NCI-H2081 (cell line): ENCODE measurements at regions not wholly inside any gene's neighbourhood (a gene's known extent, or its start where the extent isn't known, plus 50 kb on each side); places are given as distances from the start of the nearest gene placed in this dataset.
"Not testable (repeated sequence)": the region's sequence is repeated elsewhere in the genome, so short reads cannot be mapped to it uniquely, and the experiment has no call there.

ENCODE experiments used
- DNase-seq, 2 experiments: peaks; one replicate each; lab custom pipeline; 2025; lab: John Stamatoyannopoulos, UW

DNA sequence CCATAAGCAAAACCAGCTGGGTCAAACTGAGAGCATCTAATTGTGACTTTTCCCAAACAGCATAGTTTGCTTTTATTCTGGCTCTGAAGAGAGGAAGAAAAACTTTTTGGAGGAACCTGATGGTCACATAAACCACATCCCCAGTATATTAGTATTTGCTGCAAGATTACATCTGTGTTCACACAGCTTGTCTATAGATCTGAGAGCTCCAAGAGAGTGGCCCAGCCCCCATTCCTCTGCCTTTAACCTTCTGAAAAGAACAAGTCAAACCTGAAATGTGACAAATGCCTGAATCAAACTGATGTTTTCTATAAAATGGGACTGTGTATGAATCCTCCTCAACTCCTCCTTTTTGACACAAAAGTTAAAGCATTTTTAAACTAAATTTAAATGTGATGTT, 435.2 kb downstream of the ZNF479 start:
- DNase-seq = not testable (repeated sequence)

DNA sequence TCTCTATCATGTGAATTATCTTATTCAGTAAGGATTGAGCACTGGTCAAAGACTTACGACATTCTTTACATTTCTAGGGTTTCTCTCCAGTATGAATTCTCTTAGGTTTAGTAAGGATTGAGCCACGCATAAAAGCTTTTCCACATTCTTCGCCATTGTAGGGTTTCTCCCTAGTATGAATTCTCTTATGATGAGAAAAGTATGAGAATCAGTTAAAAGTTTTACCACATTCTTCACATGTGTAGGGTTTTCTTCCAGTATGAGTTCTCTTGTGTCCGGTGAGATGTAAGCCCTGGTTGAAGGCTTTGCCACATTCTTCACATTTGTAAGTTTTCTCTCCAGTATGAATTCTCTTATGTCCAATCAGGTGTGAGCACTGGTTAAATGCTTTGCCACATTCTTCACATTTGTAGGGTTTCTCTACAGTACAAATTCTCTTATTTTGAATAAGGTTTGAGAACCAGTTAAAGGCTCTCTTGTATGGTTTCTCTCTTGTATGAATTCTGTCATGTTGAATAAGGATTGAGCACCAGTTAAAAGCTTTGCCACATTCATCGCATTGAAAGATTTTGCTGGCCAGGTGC, 445.9 kb downstream of the ZNF479 start:
- no peak for DNase-seq

DNA sequence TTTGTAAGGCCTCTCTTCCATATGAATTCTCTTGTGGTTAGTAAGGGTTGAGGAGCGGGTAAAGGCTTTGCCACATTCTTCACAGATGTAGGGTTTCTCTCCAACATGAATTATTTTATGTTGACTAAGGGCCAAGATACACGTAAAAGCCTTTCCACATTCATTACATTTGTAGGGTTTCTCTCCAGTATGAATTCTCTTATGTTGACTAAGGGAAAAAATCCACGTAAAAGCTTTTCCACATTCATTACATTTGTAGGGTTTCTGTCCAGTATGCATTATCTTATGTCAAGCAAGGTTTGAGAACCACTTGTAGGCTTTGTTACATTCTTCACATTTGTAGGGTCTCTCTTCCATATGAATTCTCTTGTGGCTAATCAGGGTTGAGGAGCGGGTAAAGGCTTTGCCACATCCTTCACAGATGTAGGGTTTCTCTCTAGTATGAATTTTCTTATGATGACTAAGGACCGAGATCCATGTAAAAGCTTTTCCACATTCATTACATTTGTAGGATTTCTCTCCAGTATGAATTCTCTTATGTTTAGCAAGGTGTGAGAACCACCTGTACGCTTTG, 493.0 kb downstream of the ZNF479 start:
- no peak for DNase-seq

DNA sequence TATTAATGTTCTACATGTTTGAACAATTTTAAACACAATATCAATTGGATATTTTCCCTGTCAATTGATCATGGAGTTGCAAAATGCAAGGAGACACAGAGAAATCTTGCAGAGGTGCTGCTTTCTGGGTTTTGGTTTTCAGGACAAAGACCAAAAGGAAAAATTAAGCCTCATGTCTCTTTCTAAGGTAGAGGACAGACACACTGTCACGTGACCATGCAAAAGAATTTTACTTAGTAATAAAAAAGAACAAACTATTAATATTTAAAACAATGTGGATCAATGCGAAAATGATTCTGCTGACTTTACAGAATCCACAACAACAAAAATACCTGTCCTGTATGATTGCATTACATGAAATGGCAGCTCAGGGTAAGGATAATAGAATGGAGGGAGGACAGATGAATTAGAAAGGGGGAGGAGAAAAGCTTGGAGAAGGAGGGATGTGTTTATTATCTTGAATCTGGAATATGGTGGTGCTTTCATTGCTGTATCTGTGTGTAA, 493.7 kb upstream of the NUPR2 start:
- DNase-seq = no peak

DNA sequence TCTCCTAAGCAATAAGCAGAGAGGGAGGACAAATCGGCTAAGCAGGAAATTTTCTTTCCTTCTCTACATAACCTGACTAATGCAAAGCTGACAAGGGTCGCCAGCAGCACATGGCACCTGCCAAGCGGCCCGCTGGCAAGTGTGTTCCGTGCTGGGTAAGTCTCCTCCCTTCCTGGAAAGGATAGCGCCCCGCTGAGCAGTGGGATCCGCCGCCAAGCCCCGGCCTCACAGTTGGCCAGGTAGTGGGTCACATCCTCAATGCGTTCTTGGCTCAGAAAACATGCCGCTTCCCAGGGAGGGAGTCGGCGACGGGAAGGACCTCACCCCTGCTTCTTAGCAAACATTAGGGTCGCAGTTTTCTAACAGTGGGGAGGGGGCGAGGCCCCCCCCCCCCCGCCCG, 488.9 kb upstream of the NUPR2 start:
- no peak for DNase-seq

DNA sequence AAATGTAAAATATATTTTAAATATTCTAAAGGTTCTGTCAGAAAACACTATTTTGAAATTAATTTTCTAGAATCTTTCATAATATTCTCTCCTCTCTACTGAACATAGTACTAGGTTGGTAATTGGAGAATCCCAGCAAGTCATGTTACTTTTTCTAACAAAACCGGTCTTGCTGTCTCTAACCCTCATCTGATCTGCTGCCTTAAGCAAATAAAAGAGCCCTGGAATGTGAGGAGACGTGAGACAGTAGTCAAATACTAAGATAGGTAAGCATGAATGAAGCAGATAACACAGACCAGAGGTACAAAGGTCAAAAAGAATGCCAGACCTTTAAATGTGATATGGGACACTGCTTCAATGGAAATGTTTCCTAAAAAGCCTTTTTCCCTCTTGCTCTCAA, 462.4 kb upstream of the NUPR2 start:
- no peak for DNase-seq

DNA sequence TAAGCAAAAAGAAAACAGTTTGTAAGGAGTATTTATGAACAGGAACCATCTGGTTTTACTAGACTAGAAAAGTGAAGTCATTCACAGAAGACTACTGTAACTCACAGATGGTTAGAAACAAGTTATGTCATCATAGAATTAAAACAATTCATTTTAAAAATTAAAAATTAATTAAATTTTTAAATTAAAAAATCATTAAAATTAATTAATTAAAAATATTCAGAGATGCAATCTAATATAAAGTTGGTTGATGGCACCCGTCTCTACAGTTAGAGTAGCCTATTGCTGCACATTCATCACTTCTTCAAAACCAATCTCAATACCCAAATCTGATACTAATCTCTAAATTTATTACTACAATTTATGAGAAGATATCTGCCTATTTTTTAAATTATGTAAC, 454.8 kb upstream of the NUPR2 start:
- DNase-seq = no peak

DNA sequence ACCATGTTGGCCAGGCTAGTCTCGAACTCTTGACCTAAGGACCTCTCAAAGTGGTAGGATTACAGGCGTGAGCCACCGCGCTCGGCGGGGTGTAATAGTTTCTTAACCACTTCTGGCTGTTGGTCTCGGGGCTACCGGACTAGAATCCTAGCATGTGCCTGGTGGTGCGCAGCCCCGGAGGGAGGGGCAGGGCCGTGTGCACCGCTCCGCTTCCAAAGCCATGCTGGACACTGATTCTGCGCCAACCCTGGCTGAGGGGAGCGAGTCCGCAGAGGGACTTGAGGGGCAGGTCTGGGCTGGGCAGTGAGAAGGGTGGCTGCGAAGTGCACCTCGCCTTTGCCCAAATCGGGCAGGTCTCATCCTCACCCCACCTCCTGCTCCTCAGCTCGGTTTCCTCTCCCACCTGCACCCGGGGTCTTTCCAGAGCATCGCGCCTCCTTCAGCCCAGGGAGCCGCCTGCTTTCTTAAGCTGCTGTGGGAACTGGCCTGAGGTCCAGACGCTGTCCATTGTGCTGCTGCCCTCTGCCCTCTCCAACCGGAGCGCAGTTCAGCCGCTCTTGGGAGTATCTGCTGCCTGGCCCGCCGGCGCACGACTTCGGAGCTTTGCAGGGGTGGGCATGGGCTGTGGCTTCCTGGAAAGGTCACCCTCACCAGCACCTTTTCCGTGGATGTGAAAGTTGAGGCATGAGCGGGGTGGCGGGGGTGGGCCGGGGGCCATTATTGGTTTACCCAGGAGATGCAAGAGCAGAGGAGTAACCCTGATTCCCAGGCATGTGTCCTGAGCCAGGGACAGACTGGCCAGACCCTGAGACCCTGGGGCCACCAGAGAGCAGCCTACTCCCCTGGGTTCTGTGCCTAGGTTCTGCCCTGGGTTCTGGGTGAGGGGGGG, 422.6 kb upstream of the NUPR2 start:
- no peak for DNase-seq

DNA sequence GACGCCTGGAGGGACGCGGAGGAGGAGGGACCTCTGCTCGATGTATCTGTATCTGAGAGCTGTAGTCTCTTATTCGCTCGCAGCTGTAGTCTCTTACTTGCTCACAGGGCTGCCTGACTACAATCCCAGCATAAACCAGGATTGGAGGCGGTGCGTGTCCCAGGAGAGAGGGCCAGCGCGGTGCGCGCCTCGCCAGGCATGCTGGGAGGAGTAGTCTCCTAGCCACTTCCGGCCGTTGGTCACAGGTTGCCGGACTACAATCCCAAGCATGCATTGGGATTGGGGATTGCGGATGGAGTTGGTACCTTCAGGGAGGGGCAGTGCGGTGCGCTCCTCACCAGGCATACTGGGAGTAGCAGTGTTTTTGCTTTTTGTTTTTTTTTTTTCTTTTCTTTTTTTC, 421.7 kb upstream of the NUPR2 start:
- DNase-seq = no peak

DNA sequence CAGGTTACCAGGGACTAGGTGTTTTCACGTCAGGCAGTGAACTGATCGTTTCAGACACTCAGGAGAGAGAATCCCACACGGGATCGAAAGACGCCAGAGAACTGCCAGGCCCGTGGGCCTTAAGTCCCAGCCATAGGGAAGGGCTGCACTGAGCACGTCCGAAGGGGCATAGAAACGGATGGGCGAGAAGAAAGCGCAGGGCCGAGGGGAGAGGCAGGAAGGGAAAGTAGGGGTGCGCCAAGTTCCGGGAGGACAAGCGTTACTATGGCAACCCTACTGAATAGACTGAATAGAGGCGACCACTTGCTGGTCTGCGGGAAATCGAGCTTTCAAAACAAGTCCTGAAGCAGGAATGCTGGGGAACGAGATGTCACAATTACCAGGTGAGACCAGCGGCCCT, 421.3 kb upstream of the NUPR2 start:
- DNase-seq = no peak

DNA sequence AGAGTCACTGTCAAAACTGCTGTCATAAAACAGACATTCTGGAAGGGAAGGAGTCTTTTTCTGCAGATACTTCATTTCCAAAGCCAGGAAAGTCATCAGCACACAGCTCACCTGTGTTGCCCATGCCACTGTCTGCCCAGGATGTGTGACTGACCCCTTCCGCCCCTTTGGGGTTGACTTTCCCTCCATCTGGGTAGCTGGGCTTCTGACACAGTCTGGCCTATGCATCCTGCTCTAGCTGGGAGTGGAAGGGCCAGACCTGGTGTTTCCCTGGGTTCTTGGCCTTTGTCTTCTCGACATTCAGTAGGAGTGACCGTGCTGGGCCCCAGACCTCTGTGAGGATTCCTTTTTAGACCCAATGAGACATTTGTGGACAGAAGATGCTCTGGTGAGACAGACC, 378.9 kb upstream of the NUPR2 start:
- DNase-seq = no peak

DNA sequence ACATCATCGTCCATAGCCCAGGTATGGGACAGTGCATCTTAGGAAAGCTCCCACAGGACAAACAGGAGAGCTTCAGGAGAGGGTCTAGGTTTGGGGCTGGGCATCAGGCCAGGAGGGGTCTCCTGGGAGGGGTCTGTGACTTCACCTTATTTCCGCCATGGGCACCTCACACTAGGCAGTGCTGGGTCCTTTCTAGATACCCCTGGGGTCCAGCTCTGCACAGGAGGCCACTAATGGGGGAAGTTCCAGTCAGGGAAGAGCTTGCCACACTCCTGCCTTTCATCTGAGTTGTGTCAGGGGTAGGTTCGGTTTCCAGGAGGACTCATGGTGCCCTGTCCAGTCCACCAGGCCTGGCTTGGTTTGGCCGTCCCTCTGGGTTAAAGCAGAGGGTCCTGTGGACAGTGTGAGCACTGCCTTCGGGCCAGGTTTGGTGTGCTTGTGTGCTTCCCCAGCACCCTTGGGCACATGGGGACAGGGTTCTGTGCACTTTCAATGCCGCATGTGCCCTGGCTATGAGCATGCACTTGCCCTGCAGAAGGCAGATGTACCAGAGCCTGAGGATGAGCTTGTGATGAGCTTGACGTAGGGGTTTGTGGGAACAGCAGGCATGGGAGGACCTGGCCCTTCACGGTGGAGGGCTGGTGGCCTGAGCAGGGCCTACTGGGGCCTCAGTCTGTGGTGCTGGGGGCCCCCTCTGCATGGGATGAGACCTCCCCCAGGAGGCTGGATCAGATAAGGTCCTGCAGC, 377.7 kb upstream of the NUPR2 start:
- DNase-seq = no peak

DNA sequence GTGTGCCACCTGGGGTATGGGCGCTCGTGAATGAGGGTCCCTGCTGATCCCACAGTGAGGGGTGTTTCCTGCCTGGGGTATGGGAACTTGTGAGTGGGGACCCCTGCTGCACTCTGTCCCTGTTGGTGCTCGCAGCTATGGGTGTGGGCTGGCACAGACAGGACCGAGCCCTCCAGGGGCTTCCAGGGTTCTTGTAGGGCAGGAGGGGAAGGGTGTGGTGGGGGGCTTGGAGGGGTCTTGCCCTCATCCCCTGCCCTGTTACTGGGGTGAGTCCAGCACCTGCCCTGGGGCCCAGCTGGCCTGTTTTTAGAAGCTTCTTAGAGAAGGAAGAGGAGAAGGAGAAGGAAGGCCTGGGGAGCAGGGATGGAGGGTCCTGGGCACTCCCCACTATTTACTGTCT, 377.0 kb upstream of the NUPR2 start:
- DNase-seq = no peak

DNA sequence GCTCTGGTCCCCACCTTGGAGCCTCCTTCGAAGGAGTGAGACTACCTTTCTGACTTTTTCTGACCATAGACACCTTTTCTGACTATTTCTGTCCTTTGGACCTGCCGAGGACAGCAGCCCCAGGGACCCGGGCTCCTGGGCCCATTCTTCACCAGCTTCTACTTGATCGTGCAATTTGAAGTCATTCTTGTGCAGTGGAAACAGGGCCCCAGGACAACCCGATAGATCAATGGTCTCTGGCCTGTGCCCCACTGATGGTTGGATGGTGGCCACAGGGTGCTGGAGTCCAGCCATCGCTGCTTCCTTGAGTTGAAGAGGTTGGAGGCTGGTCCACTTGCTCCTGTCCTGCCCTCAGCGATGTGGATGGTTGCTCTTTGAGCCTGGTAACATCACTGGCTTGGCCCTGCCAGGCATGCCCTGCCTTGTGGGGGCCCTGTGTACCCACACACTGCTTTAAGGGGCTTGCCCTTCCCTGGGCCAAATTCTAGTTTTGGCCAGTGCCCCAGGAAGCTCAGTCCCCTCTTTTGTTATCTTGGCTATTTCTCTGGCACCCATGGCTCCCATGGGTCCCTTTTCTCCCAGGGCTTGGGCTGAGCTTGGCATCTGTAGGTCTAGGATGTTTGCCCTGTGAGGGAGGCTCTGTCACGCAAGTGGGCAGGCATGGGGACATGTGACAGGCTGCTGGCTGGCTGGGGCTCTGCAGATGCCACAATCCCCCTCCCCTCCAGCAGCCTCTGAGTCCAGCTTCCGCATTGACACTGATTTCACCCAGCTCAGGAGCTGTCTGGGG, 375.6 kb upstream of the NUPR2 start:
- DNase-seq = no peak

DNA sequence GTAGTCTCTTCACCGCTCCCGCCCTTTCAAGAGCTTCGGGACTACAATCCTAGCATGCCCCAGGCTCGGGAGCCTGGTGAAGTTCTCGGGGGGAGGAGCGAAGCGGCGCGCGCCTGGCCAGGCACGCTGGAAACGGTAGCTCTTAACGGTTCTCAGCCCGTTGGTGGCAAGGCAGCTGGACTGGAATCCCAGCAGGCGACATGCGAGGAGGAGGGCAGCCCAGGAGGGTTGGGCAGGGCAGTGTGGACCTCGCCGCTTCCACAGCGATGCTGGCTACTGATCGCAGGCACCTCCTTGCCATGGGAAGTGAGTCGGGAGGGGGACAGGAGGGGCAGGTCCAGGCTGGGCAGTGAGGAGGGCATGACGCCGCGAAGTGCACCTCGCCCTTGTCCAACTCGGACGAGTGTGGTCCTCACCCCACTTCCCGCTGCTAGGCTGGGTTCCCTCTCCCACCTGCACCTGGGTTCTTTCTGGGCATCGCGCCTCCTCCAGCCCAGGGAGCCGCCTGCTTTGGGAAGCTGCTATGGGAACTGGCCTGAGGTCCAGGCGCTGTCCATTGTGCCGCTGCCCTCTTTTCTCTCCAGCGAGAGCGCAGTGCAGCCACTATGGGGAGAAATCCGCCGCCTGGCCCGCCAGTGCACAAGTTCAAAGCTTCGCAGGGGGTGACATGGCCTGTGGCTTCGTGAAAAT, 367.8 kb upstream of the NUPR2 start:
- DNase-seq = no peak

DNA sequence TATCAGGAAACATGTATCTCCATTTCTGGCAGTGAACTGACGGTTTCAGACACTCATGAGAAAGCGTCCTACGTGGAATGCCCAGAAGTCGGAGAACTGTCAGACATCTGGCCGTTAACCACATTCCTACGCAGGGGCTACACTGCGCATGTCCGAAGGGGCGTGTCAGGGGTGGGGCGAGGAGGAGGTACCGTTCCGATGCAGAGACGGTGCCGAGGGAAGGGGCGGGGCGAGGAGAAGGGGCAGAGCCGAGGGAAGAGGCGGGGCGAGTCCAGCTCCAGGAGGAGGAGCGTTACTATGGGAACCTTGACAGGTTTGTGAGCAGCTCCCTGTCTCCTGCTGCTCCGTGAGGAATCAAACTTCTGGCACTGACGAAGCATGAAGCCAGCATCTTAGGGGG, 366.9 kb upstream of the NUPR2 start:
- DNase-seq = no peak

DNA sequence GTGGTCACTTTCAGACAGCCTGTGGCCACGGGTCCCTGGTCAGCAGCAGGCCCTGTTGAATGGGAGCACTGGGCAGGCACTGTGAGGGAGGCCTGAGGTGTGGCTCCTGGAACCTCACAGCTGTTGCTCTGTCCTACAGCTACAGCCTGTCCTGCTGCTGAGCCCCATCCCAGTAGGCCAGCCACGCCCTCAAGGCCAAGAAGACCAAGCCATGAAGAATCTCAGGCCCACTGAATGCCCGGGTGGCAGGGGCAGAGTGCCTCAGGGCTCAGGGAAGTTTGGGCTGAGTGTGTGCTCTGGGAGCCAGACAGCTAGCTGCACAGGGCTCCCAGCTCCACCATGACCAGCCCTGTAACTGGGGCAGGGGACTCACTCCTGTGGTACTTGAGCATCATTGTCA, 363.5 kb upstream of the NUPR2 start:
- no peak for DNase-seq

DNA sequence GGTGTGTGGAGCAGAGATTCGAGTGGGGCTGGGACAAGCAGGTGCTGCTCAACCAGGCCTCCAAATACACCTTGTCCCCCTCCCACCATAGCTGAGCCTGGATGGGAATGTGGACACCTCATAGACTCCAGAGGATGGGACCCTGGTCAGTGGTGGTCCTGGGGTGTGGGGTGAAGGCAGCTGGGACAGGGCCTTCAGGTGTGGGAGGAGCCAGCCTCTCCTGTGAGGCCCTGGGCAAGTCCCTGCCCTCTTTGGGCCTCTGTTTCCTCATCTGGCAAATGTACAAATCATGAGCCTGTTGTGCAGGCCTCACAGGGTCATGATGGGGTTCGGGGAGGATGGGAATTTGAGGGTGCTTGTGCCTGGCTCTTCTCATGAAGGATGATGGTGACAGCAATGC, 362.9 kb upstream of the NUPR2 start:
- no peak for DNase-seq

DNA sequence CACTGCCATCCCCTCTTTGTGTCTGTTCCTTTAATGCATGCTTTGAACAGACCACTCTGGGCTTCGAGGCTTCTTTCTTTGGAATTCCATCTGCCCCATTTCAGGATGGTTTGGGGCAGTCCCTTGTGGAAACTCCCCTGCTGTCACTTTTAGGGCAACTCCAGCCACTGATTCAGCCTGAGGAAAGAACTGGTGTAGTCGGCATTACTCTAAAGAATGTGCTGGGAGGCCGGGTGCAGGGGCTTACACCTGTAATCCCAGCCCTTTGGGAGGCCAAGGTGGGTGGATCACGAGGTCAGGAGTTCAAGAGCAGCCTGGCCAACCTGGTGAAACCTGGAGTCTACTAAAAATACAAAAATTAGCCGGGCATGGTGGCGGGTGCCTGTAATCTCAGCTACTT, 358.1 kb upstream of the NUPR2 start:
- DNase-seq = no peak

DNA sequence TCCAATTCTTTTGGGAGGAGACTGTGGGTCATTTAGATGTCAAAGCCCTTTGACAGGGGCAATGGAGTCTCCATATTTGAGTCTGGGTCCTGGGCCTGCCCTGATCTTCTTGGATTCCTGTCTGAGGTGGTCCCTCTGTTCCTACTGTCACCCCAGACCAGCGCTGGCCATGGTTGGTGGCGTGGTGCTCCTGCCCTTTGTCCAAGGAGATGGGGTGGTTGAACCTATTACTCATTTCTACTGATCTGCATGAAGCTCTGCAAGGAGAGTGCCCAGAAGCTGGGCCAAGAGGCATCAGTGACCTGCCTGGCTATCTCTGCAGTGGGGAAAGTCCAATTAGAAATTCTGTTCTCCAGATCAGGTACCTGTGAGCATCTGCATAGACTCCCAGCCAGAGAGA, 355.6 kb upstream of the NUPR2 start:
- no peak for DNase-seq
